ACHN (cell line): ENCODE measurements at regions not wholly inside any gene's neighbourhood (a gene's known extent, or its start where the extent isn't known, plus 50 kb on each side); places are given as distances from the start of the nearest gene placed in this dataset.
A peak's percentile ranks its signal among the peaks of the same experiment; 100 is the strongest.
"Not testable (repeated sequence)": the region's sequence is repeated elsewhere in the genome, so short reads cannot be mapped to it uniquely, and the experiment has no call there.

Source experiments
- DNase-seq: peaks from one replicate; pipeline ENCODE4 v3.0.0-alpha.2; 2015
- in situ Hi-C: cut with HindIII; loops from 2 replicates; pipeline ENCODE4 v1.10.0; 2017; ENCODE audit warnings: low sequenced_read_pairs, low pct_ligation_motif_present, low pct_unique_long_range_greater_than_20kb

- in situ Hi-C loops, result no loop called here
- DNase-seq, result no peak
These were observed 62.5 kb downstream of the SMIM38 start for GRCh38 chr11:69218271-69218682.

- in situ Hi-C loops, result no loop called here
- no peak for DNase-seq
These were observed 63.4 kb downstream of the SMIM38 start for GRCh38 chr11:69218946-69219720.

GRCh38 chr11:69219991-69220390 is 64.3 kb downstream of the SMIM38 start:
- no peak for DNase-seq
- in situ Hi-C loops, result no loop called here

GRCh38 chr11:69220561-69221051 is 64.9 kb downstream of the SMIM38 start:
- in situ Hi-C loops, result no loop called here
- no peak for DNase-seq

GRCh38 chr11:69221086-69221485 is 65.4 kb downstream of the SMIM38 start:
- no peak for DNase-seq
- in situ Hi-C loops, result no loop called here

- DNase-seq, in situ Hi-C loops: not testable (repeated sequence)
These were observed 65.9 kb downstream of the SMIM38 start for GRCh38 chr11:69221636-69222035.

- no peak for DNase-seq
- in situ Hi-C loops, result no loop called here
These were observed 66.7 kb upstream of the MYEOV start for GRCh38 chr11:69227271-69227670.

- in situ Hi-C loops, result no loop called here
- no peak for DNase-seq
These were observed 64.4 kb upstream of the MYEOV start for GRCh38 chr11:69229511-69229910.

GRCh38 chr11:69230856-69231425 is 63.0 kb upstream of the MYEOV start:
- in situ Hi-C loops, result no loop called here

GRCh38 chr11:69231466-69232018 is 62.4 kb upstream of the MYEOV start:
- in situ Hi-C loops, result no loop called here

More at GRCh38 chr11:69230856-69231425, 63.0 kb upstream of the MYEOV start:
- no peak for DNase-seq

GRCh38 chr11:69232821-69233743 is 60.9 kb upstream of the MYEOV start:
- in situ Hi-C loops, result no loop called here
- DNase-seq, result no peak

More at GRCh38 chr11:69231466-69232018, 62.4 kb upstream of the MYEOV start:
- DNase-seq, result no peak

GRCh38 chr11:69233744-69234570 is 60.0 kb upstream of the MYEOV start:
- in situ Hi-C loops, result no loop called here
- DNase-seq, result no peak

- in situ Hi-C loops, result no loop called here
- DNase-seq, result no peak
These were observed 58.9 kb upstream of the MYEOV start for GRCh38 chr11:69234740-69235710.

- in situ Hi-C loops, result no loop called here
- no peak for DNase-seq
These were observed 55.2 kb upstream of the MYEOV start for GRCh38 chr11:69238573-69239351.

- in situ Hi-C loops, result no loop called here
These were observed 54.3 kb upstream of the MYEOV start for GRCh38 chr11:69239641-69240040.

GRCh38 chr11:69240332-69241074 is 53.5 kb upstream of the MYEOV start:
- DNase-seq, result peak; percentile 2
- in situ Hi-C loops, result no loop called here

More at GRCh38 chr11:69239641-69240040, 54.3 kb upstream of the MYEOV start:
- no peak for DNase-seq
